RPMI8226 (cell line): ENCODE measurements at regions not wholly inside any gene's neighbourhood (a gene's known extent, or its start where the extent isn't known, plus 50 kb on each side); places are given as distances from the start of the nearest gene placed in this dataset.

Source experiments
- DNase-seq: peaks from one replicate; pipeline ENCODE4 v3.0.0-alpha.2; 2015

DNA sequence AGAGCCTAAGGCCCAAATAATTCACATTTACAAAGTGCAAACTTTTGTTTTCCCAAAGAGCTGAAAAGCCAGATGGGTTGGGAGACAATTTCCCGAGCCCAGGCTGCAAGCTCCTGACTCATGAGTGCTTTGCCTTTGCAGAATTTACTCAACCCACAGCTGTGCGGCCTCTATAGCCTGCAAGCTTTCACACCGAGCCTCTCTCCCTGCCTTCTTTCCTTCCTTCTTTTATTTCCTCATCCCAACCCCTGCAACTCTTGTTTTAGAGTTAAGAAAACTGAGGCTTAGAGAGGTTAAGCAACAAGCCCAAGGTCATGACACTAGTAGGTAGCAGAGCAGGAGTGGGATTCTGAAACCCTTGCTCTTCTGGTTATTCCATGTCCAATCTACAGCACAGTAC is 203.0 kb upstream of the GPR26 start:
- no peak for DNase-seq

GRCh38 chr10:123463698-123464097 is 202.5 kb upstream of the GPR26 start:
- DNase-seq: no peak

DNA sequence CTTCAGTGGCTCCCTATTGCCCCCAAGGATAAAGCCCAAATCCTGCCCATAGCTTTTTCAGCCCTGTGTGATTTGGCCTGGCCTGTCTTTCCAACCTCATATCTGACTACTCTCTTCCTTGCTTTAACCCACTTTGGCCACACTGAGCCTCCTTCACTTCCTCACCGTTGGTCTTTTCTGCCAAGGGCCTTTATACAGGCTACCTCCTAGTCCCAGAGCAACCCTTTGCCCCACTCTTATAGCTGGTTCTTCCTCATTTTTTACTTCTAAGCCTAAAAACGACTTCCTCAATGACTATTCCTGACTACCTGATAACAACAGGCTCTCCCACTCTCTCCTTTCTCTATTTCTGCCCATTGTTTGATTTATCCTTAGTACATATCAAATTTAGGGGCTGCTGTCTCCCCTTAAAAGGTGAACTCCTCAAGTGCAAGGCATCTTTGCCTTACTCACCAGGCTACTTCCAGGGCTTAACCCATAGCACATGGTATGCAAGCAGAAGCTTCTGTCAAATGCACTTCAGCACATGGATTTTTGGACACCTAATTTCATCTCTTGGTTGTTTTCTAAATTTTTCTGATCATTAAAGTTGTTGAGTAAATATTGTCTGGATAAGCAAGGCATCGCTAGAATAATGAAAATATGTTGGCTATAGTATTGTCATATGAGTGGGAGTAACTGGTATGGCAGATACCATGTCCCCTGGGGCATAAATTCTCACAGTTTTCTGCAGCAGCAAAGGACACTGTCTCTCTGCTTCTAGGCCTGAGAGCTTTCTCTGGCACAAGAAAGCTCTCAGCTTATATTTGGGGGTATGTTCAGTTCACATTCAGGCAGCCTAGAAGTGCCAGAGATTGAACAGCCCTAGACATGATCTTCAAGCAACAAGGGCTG is 201.5 kb upstream of the GPR26 start:
- DNase-seq: no peak

DNA sequence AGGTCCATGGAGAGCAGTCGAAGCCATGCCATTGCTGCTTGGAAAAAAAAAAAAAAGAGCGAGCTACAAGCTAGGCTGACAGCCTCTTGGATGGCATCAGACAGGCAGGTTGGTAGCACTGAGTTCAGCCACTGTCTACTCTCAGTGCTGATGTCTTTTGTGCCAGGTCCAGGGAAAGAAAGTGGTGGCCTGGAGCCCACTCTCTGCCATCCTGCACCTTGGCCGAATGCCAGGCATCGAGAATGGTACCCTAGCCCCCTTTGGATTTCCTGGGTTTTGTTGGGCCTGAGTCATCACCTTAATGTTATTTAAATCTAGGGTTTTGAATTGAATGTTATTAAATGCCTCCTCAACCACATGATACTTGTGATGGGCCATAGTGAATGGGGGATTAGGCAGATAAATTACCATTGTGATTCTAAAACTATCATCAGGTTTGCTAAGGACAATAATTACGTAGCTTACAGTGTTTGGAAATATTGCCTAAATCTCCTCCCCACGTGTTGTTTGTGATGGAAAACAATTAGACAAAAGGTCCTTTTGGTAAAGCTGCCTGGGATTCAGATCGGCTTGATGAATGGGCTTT is 195.7 kb upstream of the GPR26 start:
- DNase-seq: no peak

DNA sequence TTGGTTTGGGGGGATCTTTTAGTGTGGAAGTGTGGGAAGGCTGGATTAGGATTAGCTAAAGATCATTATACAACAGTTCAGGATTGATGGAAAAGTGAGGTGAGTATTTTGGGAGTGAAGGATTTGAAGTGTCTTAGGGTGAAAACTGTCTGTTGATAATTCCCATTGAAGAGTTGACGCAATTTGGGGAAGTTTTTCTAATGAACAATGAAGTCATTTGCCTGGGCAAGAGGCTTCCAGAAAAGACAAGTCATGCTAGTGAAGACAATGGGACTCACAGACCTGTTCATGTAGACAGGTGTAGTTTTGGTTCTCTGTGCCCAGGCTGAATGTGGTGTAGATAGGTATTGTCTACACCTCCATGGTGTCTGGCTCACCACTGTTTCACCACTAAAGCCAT is 194.3 kb upstream of the GPR26 start:
- no peak for DNase-seq

DNA sequence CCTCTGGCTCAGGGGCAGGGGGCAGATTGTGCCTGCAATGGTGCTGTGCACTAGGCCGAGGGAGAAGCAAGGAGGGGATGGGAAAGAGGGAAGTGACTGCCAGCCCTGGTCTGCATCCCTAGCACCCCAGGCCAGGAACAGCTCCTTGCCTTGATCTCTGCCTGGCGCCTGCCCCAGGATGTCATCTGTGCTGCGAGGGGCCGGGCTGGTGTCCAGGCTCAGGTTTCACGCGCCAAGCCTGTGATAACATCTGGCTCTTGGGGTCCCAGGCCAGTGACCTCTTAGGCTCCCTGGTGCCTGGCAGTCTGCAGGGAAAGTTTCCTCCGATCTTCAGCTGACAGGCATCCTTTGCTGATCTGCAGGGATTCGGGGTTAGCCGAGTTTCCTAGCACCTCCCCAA is 193.5 kb upstream of the GPR26 start:
- no peak for DNase-seq

DNA sequence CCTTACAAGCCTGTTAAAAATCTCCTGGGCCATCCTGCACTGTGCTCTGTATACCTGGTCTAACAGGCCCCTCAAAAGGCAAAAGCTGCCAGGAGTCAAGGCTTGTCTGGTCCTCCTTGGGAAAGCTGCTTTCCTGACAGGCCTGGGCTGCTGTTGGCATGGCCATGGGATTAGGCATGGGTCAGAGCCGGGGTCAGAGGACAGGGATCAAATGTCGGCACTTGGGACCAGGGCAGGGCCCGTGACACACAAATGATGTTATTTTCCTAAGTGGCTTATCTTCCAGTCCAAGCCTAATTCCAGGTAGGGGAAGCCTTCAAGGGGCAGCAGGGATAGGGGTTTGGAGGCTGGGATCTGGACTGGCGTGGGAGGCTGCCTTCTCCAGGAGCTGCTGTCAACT is 191.5 kb upstream of the GPR26 start:
- DNase-seq: no peak

- no peak for DNase-seq
Measured at GRCh38 chr10:123475466-123475865, 190.7 kb upstream of the GPR26 start.

DNA sequence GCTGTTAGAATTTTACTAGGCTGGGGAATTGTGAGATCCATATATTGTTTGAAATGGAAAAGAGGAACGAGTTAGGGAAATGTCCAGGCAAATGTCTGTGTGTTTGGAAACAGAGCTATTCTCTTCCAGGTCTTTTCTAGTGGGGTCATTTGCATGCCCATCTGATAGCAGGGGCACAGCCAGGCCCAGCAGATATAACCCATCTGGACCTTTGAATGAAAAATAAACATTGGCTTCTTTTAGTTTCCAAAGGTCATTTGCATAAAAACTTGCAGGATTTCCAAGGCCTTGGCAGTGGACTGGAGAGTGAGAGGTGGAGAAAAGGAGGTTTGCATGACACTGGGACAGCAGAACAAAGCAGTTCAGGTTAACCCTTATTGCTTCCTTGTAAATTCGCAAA is 188.0 kb upstream of the GPR26 start:
- no peak for DNase-seq

DNA sequence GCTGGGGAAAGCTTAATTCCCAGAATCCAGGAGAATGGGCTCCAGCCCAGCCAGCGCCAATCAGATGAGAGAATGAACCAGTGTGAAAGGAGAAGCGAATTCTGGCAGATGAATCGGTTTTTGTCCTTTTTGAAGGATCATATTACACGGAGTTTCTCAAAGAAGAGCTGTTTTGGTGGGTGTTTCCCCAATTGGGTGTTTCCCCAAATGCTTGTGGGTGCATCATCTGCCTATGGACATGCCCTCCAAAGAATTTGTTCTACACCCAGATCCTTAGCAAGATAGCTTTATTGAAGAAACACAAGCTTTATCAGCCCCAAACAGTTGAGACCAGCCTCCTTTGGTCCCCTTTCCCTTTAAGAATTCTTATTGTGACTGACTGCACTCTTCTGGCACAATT is 186.5 kb upstream of the GPR26 start:
- DNase-seq: no peak

DNA sequence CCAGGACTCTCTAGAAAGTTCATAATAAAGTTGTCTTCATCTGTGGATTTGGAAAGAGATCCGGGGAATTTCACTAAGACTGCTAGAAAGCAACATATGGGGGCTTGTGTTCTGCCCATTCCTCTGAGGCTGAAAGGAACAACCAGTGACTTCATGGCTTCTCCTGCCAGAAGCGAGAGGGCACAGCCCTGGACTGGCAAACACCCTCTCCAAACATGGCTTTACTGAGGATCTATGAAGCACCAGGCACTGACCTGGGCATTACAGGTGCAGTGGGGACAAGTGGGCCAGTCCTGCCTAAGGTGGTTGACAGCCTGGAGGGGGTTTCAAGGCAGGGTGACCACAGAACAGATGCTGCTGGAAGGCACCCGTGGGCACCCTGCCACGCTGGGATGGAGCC is 185.8 kb upstream of the GPR26 start:
- no peak for DNase-seq

DNA sequence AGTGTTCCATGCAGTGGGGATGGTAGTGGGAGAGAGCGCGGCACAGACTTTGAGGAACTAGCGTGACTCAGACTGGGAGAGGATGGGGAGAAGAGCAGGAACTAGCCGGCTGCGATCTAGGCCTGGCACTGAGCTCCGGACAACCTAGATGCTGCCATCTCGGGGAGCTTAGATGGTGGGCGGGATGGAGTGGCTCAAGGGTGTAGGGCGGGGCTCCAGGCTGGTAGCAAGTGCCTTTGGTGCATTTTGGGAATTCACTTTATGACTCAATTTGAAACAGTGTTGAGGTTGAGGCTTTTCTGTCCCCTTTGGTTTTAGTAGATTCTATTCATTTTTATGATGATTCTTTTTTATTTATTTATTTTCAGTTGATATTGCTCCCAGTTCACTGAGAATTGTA is 185.3 kb upstream of the GPR26 start:
- no peak for DNase-seq

GRCh38 chr10:123484722-123485121 is 181.4 kb upstream of the GPR26 start:
- DNase-seq: no peak

- DNase-seq: no peak
Measured at GRCh38 chr10:123485341-123485960, 180.7 kb upstream of the GPR26 start.

DNA sequence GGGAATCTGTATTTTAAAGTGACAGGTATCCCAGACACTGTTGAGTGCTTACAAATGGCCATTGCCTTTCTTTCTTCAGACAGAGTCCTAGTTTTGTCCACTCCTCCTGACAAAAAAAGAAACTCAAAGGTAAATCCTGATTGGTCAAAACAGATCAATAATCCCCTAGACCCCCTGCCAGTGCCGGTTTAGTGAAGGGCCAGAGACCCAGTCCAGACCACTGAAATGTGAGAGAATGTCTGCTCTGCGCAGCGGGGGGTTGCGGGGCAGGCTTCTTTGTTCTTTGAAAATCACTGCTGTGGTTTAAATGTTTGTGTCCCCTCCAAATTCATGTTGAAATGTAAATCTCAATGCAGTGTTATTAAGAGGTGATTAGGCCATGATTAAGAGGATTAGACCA is 177.7 kb upstream of the GPR26 start:
- DNase-seq: no peak

- DNase-seq: no peak
Measured at GRCh38 chr10:123491364-123491763, 174.8 kb upstream of the GPR26 start.

GRCh38 chr10:123492016-123492415 is 174.1 kb upstream of the GPR26 start:
- no peak for DNase-seq

DNA sequence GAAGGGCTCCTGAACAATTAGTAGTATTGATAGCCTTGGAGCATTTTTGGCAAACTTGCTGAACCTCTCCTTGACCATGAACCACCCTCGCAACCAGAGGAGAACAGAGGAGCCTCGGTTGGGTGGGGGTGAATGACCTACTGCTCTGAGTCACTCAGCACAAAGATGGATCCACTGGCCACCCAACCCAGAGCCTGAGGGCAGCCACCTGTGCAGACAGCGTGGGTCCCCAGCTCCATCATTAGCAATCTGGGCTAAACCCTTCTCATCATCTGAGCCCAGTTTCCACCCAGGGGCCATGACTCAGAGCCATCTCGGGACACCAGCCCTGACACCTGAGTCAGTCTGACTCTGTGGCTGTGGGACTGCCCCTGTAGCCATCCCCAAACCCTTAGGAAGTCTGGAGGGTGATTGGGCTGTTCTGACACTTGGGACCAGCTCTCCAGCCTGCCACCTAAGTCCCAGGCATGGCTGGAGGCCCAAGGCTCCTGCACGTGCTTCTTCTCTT is 171.8 kb upstream of the GPR26 start:
- DNase-seq: no peak

- peak; percentile 4 for DNase-seq
Measured at GRCh38 chr10:123496375-123496774, 169.8 kb upstream of the GPR26 start.

GRCh38 chr10:123496996-123497660 is 169.0 kb upstream of the GPR26 start:
- no peak for DNase-seq

- no peak for DNase-seq
Measured at GRCh38 chr10:123500110-123500509, 166.0 kb upstream of the GPR26 start.

DNA sequence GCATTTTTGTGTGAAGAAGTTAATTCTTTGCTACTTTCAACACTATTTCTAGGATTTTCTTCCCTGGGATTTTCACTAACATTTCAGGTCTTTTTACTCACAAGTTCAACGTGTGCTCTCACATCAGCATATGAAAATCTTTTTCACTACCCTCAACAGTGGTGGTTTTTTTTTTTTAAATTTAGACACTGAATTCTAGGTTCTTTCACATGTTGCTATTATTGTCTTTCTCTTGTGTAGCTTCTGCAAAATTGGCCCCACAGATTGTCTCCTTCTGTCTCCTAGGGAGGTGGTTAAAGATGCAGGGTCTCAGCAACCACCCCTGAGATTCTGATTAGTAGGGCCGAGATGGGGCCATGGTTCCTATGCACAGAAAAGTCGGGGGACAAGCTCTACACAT is 165.0 kb upstream of the GPR26 start:
- no peak for DNase-seq

DNA sequence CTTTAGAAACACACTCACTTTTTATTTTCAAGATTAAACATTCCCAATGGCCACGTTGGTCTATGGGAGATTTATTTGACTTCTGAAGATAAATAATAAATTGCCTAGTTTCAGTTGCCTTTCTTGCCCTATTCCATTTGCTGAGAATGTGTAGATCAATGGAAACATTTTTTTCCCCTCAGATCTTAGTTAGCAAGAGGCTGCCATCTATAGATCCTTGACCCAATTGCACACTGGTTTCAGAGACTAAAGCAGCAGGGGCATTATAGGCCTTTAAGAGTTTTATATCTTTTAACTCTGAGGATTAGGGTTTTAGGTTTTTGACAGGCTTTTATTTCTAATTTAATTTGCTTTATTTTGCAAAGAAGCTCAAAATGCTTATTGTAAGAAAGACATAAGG is 163.2 kb upstream of the GPR26 start:
- no peak for DNase-seq

DNA sequence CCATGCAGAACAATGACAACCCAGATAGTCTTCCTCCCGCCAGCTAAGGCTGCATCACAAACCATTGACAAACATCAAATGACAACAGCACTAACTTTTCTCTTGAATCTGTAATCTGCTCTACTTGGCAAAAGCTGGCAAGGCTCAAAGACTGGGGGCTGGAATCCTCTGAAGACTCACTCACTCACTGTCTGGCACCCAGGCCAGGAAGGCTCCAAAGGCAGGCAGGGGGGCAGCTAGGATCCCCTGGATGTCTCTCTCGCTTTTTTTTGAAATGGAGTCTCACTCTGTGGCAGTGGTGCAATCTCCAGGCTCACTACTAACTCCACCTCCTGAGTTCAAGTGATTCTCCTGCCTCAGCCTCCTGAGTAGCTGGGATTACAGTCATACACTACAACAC is 159.7 kb upstream of the GPR26 start:
- DNase-seq: no peak
